ENCODE measurements at regions not wholly inside any gene's neighbourhood (a gene's known extent, or its start where the extent isn't known, plus 50 kb on each side); places are given as distances from the start of the nearest gene placed in this dataset.

- TF ChIP-seq POLR2AphosphoS5 (IDR thresholded peaks at IDR 0.05; ENCODE audit: low read depth, low read length) (no peak), POLR2A (IDR thresholded peaks at IDR 0.05; ENCODE audit: low read depth, low read length) (no peak), TAF1 (IDR thresholded peaks at IDR 0.05; ENCODE audit: low read depth, low read length) (no peak), PAX5 (IDR thresholded peaks at IDR 0.05; ENCODE audit: insufficient read depth, low read length, severe bottlenecking) (no peak), POU2F2 (IDR thresholded peaks at IDR 0.05; ENCODE audit: low read depth, low read length) (no peak)
Observed at GRCh38 chr1:57623791-57624538, 200.1 kb upstream of the DAB1 start.
